Heart left ventricle (tissue), 16 donors: ENCODE measurements at regions not wholly inside any gene's neighbourhood (a gene's known extent, or its start where the extent isn't known, plus 50 kb on each side); places are given as distances from the start of the nearest gene placed in this dataset.
A peak's percentile ranks its signal among the peaks of the same experiment; 100 is the strongest.
"Not testable (repeated sequence)": the region's sequence is repeated elsewhere in the genome, so short reads cannot be mapped to it uniquely, and the experiment has no call there.

Experiments
- ATAC-seq, 4 donors: fragments of 200-7000 bp; cut with Tn5 transposase; one replicate each; pipeline ENCODE4 v1.9.1; 2020 to 2022; ENCODE audit warnings: moderate library complexity in 4 of 4, mild to moderate bottlenecking in 3 of 4, moderate number of reproducible peaks in 1 of 4
- DNase-seq, 5 donors: peaks; one replicate each; pipeline ENCODE4 v3.0.0-alpha.2; 2020
- H3K27ac ChIP-seq, 12 donors: fragments of 200-600 bp; sonication (generic) in 4 of 12; one replicate each; pipeline versions ENCODE4 v1.5.0 to v1.8.0; 2016 to 2022; ENCODE audit warnings: mild to moderate bottlenecking in 2 of 12
- H3K27me3 ChIP-seq, 9 donors: fragments of 200-600 bp; sonication (generic) in 2 of 9; one replicate each; pipeline versions ENCODE4 v1.5.1 to v1.8.0; 2016 to 2022; ENCODE audit warnings: mild to moderate bottlenecking in 3 of 9
- H3K36me3 ChIP-seq, 9 donors: fragments of 200-600 bp; sonication (generic) in 2 of 9; one replicate each; pipeline versions ENCODE4 v1.5.0 to v1.8.0; 2018 to 2022; ENCODE audit warnings: mild to moderate bottlenecking in 2 of 9
- H3K4me1 ChIP-seq, 12 donors: fragments of 200-600 bp; sonication (generic) in 4 of 12; one replicate each; pipeline versions ENCODE4 v1.5.0 to v1.8.0; 2016 to 2022; ENCODE audit warnings: mild to moderate bottlenecking in 3 of 12
- H3K4me3 ChIP-seq, 12 donors: fragments of 200-600 bp; sonication (generic) in 4 of 12; one replicate each; pipeline versions ENCODE4 v1.5.0 to v1.8.0; 2017 to 2022; ENCODE audit warnings: mild to moderate bottlenecking in 9 of 12, moderate library complexity in 4 of 12
- H3K9me3 ChIP-seq, 12 donors: fragments of 200-600 bp; sonication (generic) in 4 of 12; one replicate each; pipeline versions ENCODE4 v1.5.0 to v1.8.0; 2016 to 2022; ENCODE audit warnings: mild to moderate bottlenecking in 1 of 12
- POLR2A ChIP-seq, 2 donors: fragments of 450-650 bp; IDR thresholded peaks; one replicate each; pipeline ENCODE4 v1.6.1; 2017; ENCODE audit warnings: antibody characterized with exemption in 2 of 2, mild to moderate bottlenecking in 2 of 2, moderate library complexity in 2 of 2
- WGBS, 4 donors: extraction: QIAGEN DNeasy Blood & Tissue Kit in 2 of 4; methylation state at CpG; one replicate each; pipeline versions ENCODE4 v1.1.5 to v1.1.7; 2013 to 2018; 5-methylcytosine and 5-hydroxymethylcytosine counted together
- intact Hi-C, 10 donors: fragments of 100-400 bp; cut with DNase I; formaldehyde crosslinking; loops; one replicate each; pipeline versions ENCODE4 v1.11.1 to v1.14.2; 2022
- TF ChIP-seq, protein P1 (sequence below), 12 donors: fragments of 200-600 bp; sonication (generic) in 4 of 12; IDR thresholded peaks; one replicate each; pipeline versions ENCODE4 v1.5.0 to v1.8.0; 2018 to 2022; ENCODE audit warnings: antibody characterized with exemption in 12 of 12, mild to moderate bottlenecking in 5 of 12
- donor health status: ischemic (EF 13 %, LVEDD 7.1; RV severe dilation, severe dysfunction).
- donor health status: healthy with polysubstance abuse.
- donor health status: DM: no; HTN: yes; CAD: no.
- donor health status: DM: no; HTN: no; CAD: no.
- donor health status: ischemic (EF 25% LVEDD 6.9; RV normal size, moderate dysfunction).
- donor health status: ischemic (EF 25% LVEDD 5.7; RV mildly dilated, moderate dysfunction).
- donor health status: healthy.
- donor health status: DM: yes; HTN: yes; CAD: no.
- donor health status: ischemic (EF 35%, LVEDD 5.7; RV mildly dilated, moderate dysfunction).
- donor health status: nonischemic (EF 11% LVEDD 7.7; RV severe dilation, severe dysfunction).
- donor health status: DM: yes; HTN: yes; CAD: no.
- donor health status: PGD.
- donor health status: ischemic (EF 29% LVEDD 5.4; RV normal size, mild dysfunction).
- donor health status: nonischemic (EF 23%, LVEDD 6.1; RV moderate dilation, normal function).

DNA sequence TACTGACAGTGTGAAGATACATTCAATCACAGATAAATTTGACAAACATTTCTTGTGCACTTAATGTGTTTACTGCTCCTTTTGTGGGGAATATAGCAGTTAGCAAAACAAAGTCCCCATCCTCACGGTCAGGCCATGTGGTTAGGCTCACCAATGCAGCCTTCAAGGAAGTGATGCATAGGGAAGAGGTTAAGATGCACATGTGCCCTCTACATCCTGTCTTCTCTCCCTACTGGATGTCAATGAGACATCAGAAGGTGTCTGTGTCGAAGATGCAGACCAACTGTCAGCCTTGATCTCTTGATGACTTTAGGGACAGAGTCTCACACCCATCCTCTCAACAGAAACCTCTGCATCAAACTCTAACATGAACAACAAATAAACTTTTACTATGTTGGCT is 78.7 kb downstream of the FH start:
- intact Hi-C loops: no loop called here
- H3K9me3 ChIP-seq: peaks cover 0 to 4% (median 0%) of the 10 kb centered on the region in 12 donors
- no peaks in the 10 kb centered on the region for H3K4me1 ChIP-seq
- H3K27ac ChIP-seq: no peak overlapping the region
- no peaks in the 10 kb centered on the region for H3K36me3 ChIP-seq
- DNase-seq (no peak), ATAC-seq (no peak)
- no peaks in the 10 kb centered on the region for H3K27me3 ChIP-seq
- H3K4me3 ChIP-seq: no peak overlapping the region
- 26 to 36% (median 31%) methylated on average over 2 of the region's 2 CpGs for WGBS, 4 donors
- no peak for TF ChIP-seq POLR2A (IDR thresholded peaks at IDR 0.05)
- TF ChIP-seq, protein P1, sequence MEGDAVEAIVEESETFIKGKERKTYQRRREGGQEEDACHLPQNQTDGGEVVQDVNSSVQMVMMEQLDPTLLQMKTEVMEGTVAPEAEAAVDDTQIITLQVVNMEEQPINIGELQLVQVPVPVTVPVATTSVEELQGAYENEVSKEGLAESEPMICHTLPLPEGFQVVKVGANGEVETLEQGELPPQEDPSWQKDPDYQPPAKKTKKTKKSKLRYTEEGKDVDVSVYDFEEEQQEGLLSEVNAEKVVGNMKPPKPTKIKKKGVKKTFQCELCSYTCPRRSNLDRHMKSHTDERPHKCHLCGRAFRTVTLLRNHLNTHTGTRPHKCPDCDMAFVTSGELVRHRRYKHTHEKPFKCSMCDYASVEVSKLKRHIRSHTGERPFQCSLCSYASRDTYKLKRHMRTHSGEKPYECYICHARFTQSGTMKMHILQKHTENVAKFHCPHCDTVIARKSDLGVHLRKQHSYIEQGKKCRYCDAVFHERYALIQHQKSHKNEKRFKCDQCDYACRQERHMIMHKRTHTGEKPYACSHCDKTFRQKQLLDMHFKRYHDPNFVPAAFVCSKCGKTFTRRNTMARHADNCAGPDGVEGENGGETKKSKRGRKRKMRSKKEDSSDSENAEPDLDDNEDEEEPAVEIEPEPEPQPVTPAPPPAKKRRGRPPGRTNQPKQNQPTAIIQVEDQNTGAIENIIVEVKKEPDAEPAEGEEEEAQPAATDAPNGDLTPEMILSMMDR (IDR thresholded peaks at IDR 0.05): no peak

DNA sequence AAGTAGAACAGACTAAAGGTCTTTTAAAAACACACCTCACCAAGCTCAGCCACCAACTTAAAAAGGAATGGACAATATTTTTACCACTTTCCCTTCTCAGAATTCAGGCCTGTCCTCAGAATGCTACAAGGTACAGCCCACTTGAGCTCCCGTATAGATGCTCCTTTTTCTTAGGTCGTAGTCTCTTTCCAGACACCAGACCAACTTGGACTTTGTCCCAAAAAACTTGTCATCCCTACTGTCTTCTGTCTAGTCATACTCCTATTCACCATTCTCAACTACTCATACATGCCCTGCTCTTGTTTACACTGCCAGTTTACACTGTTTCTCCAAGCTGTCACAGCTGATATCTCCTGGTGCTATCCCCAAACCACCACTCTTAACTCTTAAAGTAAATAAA is 80.9 kb downstream of the FH start:
- ATAC-seq, H3K27me3 ChIP-seq, H3K4me3 ChIP-seq, intact Hi-C loops, DNase-seq, H3K27ac ChIP-seq, H3K36me3 ChIP-seq, H3K9me3 ChIP-seq, H3K4me1 ChIP-seq: not testable (repeated sequence)
- 62 to 74% (median 68%) methylated on average over 2 of the region's 2 CpGs for WGBS, 4 donors

DNA sequence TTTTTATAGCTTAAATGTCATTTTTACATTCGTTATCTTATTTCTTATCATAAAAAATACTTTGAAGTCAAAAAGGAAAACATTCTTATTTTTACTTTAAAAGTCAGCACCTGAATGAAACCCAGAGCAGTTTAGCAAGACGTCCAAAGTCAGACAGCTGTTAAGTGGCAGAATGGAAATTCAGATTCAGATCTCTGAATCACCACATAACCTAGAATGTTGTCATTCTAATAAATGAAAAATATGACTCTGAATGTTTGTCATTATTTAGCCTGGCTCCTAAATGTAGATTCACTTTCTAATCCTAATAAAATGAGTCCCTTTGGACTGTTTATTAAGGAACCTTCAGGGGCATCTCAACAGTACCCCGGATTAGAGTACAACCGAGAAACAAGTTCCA is 75.2 kb upstream of the RGS7 start:
- TF ChIP-seq, protein P1 (IDR thresholded peaks at IDR 0.05): no peak
- TF ChIP-seq POLR2A (IDR thresholded peaks at IDR 0.05): no peak
- no peak overlapping the region for H3K27ac ChIP-seq
- H3K27me3 ChIP-seq: peaks cover 0 to 2% (median 0%) of the 10 kb centered on the region in 9 donors
- ATAC-seq (no peak), DNase-seq (no peak)
- no peaks in the 10 kb centered on the region for H3K36me3 ChIP-seq
- no peaks in the 10 kb centered on the region for H3K4me1 ChIP-seq
- no peak overlapping the region for H3K4me3 ChIP-seq
- 70 to 74% (median 72%) methylated on average over 4 of the region's 4 CpGs for WGBS, 4 donors
- intact Hi-C loops: no loop called here
- no peaks in the 10 kb centered on the region for H3K9me3 ChIP-seq

DNA sequence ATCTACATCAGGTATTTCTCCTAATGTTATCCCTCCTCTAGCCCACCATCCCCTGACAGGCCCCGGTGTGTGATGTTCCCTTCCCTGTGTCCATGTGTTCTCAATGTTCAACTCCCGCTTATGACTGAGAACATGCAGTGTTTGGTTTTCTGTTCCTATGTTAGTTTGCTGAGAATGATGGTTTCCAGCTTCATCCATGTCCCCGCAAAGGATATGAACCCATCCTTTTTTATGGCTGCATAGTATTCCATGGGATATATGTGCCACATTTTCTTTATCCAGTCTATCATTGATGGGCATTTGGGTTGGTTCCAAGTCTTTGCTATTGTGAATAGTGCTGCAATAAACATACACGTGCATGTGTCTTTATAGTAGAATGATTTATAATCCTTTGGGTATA is 68.1 kb upstream of the RGS7 start:
- H3K4me1 ChIP-seq: peaks cover 0 to 12% (median 0%) of the 10 kb centered on the region in 12 donors
- WGBS, 4 donors: 84 to 97% (median 87%) methylated on average over 4 of the region's 4 CpGs
- ATAC-seq, H3K4me3 ChIP-seq, H3K36me3 ChIP-seq, DNase-seq, intact Hi-C loops, H3K27ac ChIP-seq, H3K9me3 ChIP-seq: not testable (repeated sequence)
- peaks cover 0 to 41% (median 18%) of the 10 kb centered on the region in 9 donors for H3K27me3 ChIP-seq

DNA sequence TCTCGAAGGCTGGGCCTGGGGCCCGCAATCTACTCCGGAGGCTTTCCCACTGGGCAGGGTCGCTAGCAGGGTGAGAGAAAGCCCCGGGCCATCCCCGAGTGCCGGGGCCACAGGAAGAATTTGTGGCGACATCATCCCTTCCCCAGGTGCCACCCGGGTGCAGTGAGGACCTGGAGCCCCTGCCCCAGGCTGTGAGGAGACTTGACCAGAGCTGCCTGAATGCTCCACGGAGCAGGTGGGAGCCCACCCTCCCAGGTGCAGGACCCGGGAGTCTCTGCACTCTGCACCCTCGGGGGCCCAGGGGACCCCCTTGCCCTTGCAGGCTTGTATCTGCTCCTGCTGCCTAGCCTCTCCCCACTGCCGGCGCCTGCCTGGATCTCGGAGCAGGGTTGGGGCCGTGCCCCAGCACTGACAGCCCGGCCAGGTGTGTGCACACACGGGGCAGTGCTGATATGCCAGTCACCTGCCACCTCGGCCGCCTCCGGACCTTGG is 67.5 kb upstream of the RGS7 start:
- Histone ChIP-seq H3K36me3 (no peaks in the 10 kb centered on the region), H3K27ac (no peak overlapping the region), H3K4me3 (peak overlapping the region in 7 of 12 donors; percentile 19 to 47 (median 38)), H3K4me1 (peaks cover 0 to 12% (median 0%) of the 10 kb centered on the region in 12 donors), H3K27me3 (peaks cover 0 to 41% (median 18%) of the 10 kb centered on the region in 9 donors), H3K9me3 (no peaks in the 10 kb centered on the region)
- intact Hi-C loops: no loop called here
- 42 to 52% (median 43%) methylated on average over 11 to 21 of the region's 21 CpGs for WGBS, 4 donors
- ATAC-seq (peak in 1 of 4 donors; percentile 20), DNase-seq (no peak)
- no peak for TF ChIP-seq POLR2A (IDR thresholded peaks at IDR 0.05)
- TF ChIP-seq, protein P1 (IDR thresholded peaks at IDR 0.05): no peak
